Endothelial cell of umbilical vein (primary cell): ENCODE measurements at regions not wholly inside any gene's neighbourhood (a gene's known extent, or its start where the extent isn't known, plus 50 kb on each side); places are given as distances from the start of the nearest gene placed in this dataset.

Experiments used
- BruUV-seq: library from RNA; stranded (reverse); fragments of 400-500 nt; replicated peaks from 2 replicates; lab custom pipeline; 2021; lab: Mats Ljungman, UMichigan
- CTCF ChIA-PET: fragments of 300-600, 350-600 bp; sonication (Branson Sonifier 250); formaldehyde crosslinking; loops from one replicate; lab custom pipeline; 2021; ENCODE audit warnings: antibody characterized with exemption, inconsistent platforms; lab: Charles Lee
- POLR2A ChIA-PET: fragments of 300-600, 350-600 bp; sonication (Branson Sonifier 250); formaldehyde crosslinking; loops from one replicate; lab custom pipeline; 2021; ENCODE audit warnings: antibody characterized with exemption, inconsistent platforms; lab: Charles Lee
- DNase-seq: peaks from one replicate; pipeline ENCODE4 v3.0.0-alpha.2; 2011; ENCODE audit warnings: low read depth, low spot score
- FAIRE-seq: peaks from 2 replicates; lab custom pipeline; 2011; peaks lifted over from hg19 to GRCh38; lab: Jason Lieb, UNC
- H2AFZ ChIP-seq: 2 replicates; pipeline ENCODE4 v1.6.0; 2012; ENCODE audit warnings: low read depth, low read length, control low read depth, inconsistent platforms
- H3K27ac ChIP-seq: 2 replicates; pipeline ENCODE4 v1.5.1; 2011; ENCODE audit warnings: low read depth, mild to moderate bottlenecking, control low read depth, low read length, moderate library complexity; ENCODE audit not compliant: insufficient read depth
- H3K27me3 ChIP-seq, 2 experiments: 2 replicates each; pipeline versions ENCODE4 v1.6.0 to v1.6.1; 2011; ENCODE audit warnings: low read length in 2 of 2, mixed read lengths in 1 of 2; ENCODE audit not compliant: control insufficient read depth in 2 of 2, insufficient read depth in 2 of 2
- H3K36me3 ChIP-seq, 2 experiments: 2 replicates in 1 of 2; 3 replicates in 1 of 2; pipeline ENCODE4 v1.5.1; 2011; ENCODE audit warnings: low read length in 2 of 2, mild to moderate bottlenecking in 1 of 2, moderate library complexity in 1 of 2; ENCODE audit not compliant: control insufficient read depth in 2 of 2, insufficient read depth in 2 of 2; ENCODE audit errors: extremely low read depth in 1 of 2
- H3K4me1 ChIP-seq: 3 replicates; pipeline ENCODE4 v1.5.1; 2011; ENCODE audit warnings: mild to moderate bottlenecking, low read length; ENCODE audit not compliant: control insufficient read depth, insufficient read depth; ENCODE audit errors: extremely low read depth
- H3K4me2 ChIP-seq: 2 replicates; pipeline ENCODE4 v1.6.1; 2011; ENCODE audit warnings: low read length, control low read depth, mixed read lengths; ENCODE audit not compliant: insufficient read depth
- H3K4me3 ChIP-seq, 3 experiments: fragments of 200-600 bp in 1 of 3; sonication (generic), shearing (Covaris generic) in 1 of 3; replicated peaks in 1 of 3; 2 replicates each; pipeline ENCODE4 v1.5.1; 2011 to 2016; ENCODE audit warnings: control low read depth in 3 of 3, low read length in 3 of 3, mild to moderate bottlenecking in 2 of 3, inconsistent platforms in 1 of 3, low read depth in 1 of 3, moderate library complexity in 1 of 3; ENCODE audit not compliant: insufficient read depth in 1 of 3
- H3K79me2 ChIP-seq: 2 replicates; pipeline ENCODE4 v1.6.0; 2012; ENCODE audit warnings: low read length, inconsistent platforms; ENCODE audit not compliant: control insufficient read depth, insufficient read depth
- H3K9ac ChIP-seq: replicated peaks from 2 replicates; pipeline ENCODE3; 2011; ENCODE audit warnings: low read length, control low read depth; ENCODE audit not compliant: insufficient read depth; ENCODE audit errors: extremely low read depth
- H3K9me1 ChIP-seq: replicated peaks from 3 replicates; pipeline ENCODE4 v1.6.0; 2011; ENCODE audit warnings: mild to moderate bottlenecking, low read length; ENCODE audit not compliant: control insufficient read depth, insufficient read depth; ENCODE audit errors: extremely low read depth
- H3K9me3 ChIP-seq: replicated peaks from 2 replicates; pipeline ENCODE4 v1.5.1; 2012; ENCODE audit warnings: low read length, inconsistent platforms; ENCODE audit not compliant: control insufficient read depth, insufficient read depth
- H4K20me1 ChIP-seq: replicated peaks from 2 replicates; pipeline ENCODE3; 2011; ENCODE audit warnings: mild to moderate bottlenecking, low read length; ENCODE audit not compliant: control insufficient read depth, insufficient read depth; ENCODE audit errors: extremely low read depth
- EZH2 ChIP-seq: IDR thresholded peaks from 2 replicates; pipeline ENCODE4 v1.6.1; 2012; ENCODE audit warnings: borderline replicate concordance, low read depth, mild to moderate bottlenecking, moderate library complexity, low read length, inconsistent platforms; ENCODE audit not compliant: severe bottlenecking
- FOS ChIP-seq: IDR thresholded peaks from 2 replicates; pipeline ENCODE4 v1.6.1; 2011; ENCODE audit warnings: mild to moderate bottlenecking, low read length, moderate library complexity, borderline replicate concordance; ENCODE audit not compliant: insufficient read depth
- GATA2 ChIP-seq: IDR thresholded peaks from 2 replicates; pipeline ENCODE4 v1.7.0; 2011; ENCODE audit warnings: low read depth, mild to moderate bottlenecking, moderate library complexity, mixed read lengths, low read length; ENCODE audit not compliant: insufficient read length, insufficient read depth
- MAX ChIP-seq: IDR thresholded peaks from 2 replicates; pipeline ENCODE4 v1.6.1; 2011; ENCODE audit not compliant: insufficient read depth, insufficient read length
- MYC ChIP-seq: IDR thresholded peaks from one replicate; pipeline ENCODE4 v1.6.1; 2011; ENCODE audit warnings: mild to moderate bottlenecking, low read depth, low read length
- POLR2A ChIP-seq: IDR thresholded peaks from 2 replicates; pipeline ENCODE4 v1.6.1; 2012; ENCODE audit warnings: low read depth, mild to moderate bottlenecking, control low read depth, low read length
- POLR2AphosphoS5 ChIP-seq: IDR thresholded peaks from 2 replicates; pipeline ENCODE4 v1.6.1; 2012; ENCODE audit warnings: low read depth, mild to moderate bottlenecking, control low read depth, low read length, moderate library complexity; ENCODE audit not compliant: insufficient read depth
- dilution Hi-C: fragments of 300-500 bp; cut with MboI; formaldehyde crosslinking; loops from one replicate; pipeline ENCODE4 v1.15.0; 2019; ENCODE audit warnings: low sequenced_read_pairs; ENCODE audit not compliant: extremely low pct_ligation_motif_present
- intact Hi-C: fragments of 100-400 bp; cut with micrococcal nuclease; formaldehyde crosslinking; loops from one replicate; pipeline ENCODE4 v1.10.0; 2022
- TF ChIP-seq, protein P1 (sequence below), 2 donors: IDR thresholded peaks; 1 replicate in 1 of 2; 2 replicates in 1 of 2; pipeline ENCODE4 v1.5.1; 2011; ENCODE audit warnings: low read length in 2 of 2, mild to moderate bottlenecking in 2 of 2, moderate library complexity in 2 of 2, control low read depth in 1 of 2, inconsistent platforms in 1 of 2, low read depth in 1 of 2; ENCODE audit not compliant: insufficient read depth in 1 of 2; ENCODE audit errors: extremely low read depth in 1 of 2

- Histone ChIP-seq H3K4me1 (no peaks in the 10 kb centered on the region), H3K27ac (no peak overlapping the region), H4K20me1 (no peaks in the 10 kb centered on the region), H3K9ac (no peak overlapping the region), H3K4me3 (no peak overlapping the region), H3K79me2 (no peaks in the 10 kb centered on the region), H3K4me2 (no peak overlapping the region), H3K27me3 (no peaks in the 10 kb centered on the region), H3K9me3 (no peaks in the 10 kb centered on the region), H2AFZ (no peak overlapping the region), H3K9me1 (no peaks in the 10 kb centered on the region), H3K36me3 (no peaks in the 10 kb centered on the region)
- intact Hi-C loops, result loop anchor here (5.0 kb wide), 1 partner anchor 285 kb away; no protein-coding TSS in a partner anchor
- TF ChIP-seq POLR2AphosphoS5 (no peak), FOS (no peak), MAX (no peak), POLR2A (no peak), GATA2 (no peak), MYC (no peak)
- dilution Hi-C loops, result no loop called here
- POLR2A ChIA-PET, result no interaction called here
- no TSS peak for BruUV-seq
- CTCF ChIA-PET, result interaction anchor here (1.4 to 4.2 kb wide), 4 partner anchors 9 to 268 kb away, joined by 4 to 106 read pairs (median 18); no protein-coding TSS in a partner anchor
- no peak for FAIRE-seq
- no peak for DNase-seq
These were observed 124.4 kb upstream of the PZP start for GRCh38 chr12:9332564-9332963.

DNA sequence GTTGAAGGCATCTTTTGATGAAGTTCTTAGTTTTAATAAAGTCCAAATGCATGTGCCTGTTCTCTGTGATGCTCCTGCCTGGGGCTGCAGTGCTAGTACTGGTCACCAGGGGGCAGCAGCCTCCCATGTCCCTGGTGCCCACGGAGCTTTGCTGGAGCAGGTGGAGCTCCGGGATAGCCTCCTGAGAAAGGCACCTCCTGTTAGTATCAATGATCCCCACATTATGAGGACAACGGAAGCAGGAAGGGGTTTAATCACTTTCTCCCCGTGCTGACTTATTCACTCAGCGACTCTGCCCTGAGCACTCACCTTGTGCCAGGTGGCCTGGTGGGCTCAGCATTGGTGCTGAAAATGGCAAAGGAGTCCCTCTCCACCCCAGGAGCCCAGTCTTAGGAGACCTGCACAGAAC, 123.0 kb upstream of the PZP start:
- intact Hi-C loops (loop anchor here (1.0 to 5.0 kb wide), 3 partner anchors 138 to 377 kb away; no protein-coding TSS in a partner anchor), dilution Hi-C loops (no loop called here)
- Histone ChIP-seq H3K27ac (no peak overlapping the region), H3K4me1 (no peaks in the 10 kb centered on the region), H2AFZ (no peak overlapping the region), H3K36me3 (no peaks in the 10 kb centered on the region), H4K20me1 (no peaks in the 10 kb centered on the region), H3K27me3 (no peaks in the 10 kb centered on the region), H3K79me2 (no peaks in the 10 kb centered on the region), H3K4me3 (no peak overlapping the region), H3K9ac (no peak overlapping the region), H3K4me2 (no peak overlapping the region), H3K9me1 (no peaks in the 10 kb centered on the region), H3K9me3 (no peaks in the 10 kb centered on the region)
- no TSS peak for BruUV-seq
- peak; percentile 86 for FAIRE-seq
- peak; percentile 53 for DNase-seq
- no peak for TF ChIP-seq POLR2A
- TF ChIP-seq, protein P1, sequence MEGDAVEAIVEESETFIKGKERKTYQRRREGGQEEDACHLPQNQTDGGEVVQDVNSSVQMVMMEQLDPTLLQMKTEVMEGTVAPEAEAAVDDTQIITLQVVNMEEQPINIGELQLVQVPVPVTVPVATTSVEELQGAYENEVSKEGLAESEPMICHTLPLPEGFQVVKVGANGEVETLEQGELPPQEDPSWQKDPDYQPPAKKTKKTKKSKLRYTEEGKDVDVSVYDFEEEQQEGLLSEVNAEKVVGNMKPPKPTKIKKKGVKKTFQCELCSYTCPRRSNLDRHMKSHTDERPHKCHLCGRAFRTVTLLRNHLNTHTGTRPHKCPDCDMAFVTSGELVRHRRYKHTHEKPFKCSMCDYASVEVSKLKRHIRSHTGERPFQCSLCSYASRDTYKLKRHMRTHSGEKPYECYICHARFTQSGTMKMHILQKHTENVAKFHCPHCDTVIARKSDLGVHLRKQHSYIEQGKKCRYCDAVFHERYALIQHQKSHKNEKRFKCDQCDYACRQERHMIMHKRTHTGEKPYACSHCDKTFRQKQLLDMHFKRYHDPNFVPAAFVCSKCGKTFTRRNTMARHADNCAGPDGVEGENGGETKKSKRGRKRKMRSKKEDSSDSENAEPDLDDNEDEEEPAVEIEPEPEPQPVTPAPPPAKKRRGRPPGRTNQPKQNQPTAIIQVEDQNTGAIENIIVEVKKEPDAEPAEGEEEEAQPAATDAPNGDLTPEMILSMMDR (IDR thresholded peaks at IDR 0.05; ENCODE audit: extremely low read depth in 1 of 2, insufficient read depth in 1 of 2, low read depth in 1 of 2, low read length in 2 of 2), result peak; percentile 94 to 95
- no peak for TF ChIP-seq MYC
- no peak for TF ChIP-seq GATA2
- TF ChIP-seq EZH2, result no peak
- POLR2A ChIA-PET, result no interaction called here
- CTCF ChIA-PET, result interaction anchor here (0.5 to 4.2 kb wide), 29 partner anchors 10 to 419 kb away, joined by 3 to 106 read pairs (median 4); no protein-coding TSS in a partner anchor
